ENCODE measurements at regions not wholly inside any gene's neighbourhood (a gene's known extent, or its start where the extent isn't known, plus 50 kb on each side); places are given as distances from the start of the nearest gene placed in this dataset.

GRCh38 chr7:149606826-149607225, 109.2 kb upstream of the ZNF746 start:
- Histone ChIP-seq H3K79me2 (ENCODE audit: insufficient read depth, low read length) (no peaks in the 10 kb centered on the region), H4K20me1 (ENCODE audit: insufficient read depth, low read length) (no peaks in the 10 kb centered on the region), H3K4me3 (replicated peaks in 1 of 3; ENCODE audit: insufficient read depth in 1 of 3, low read depth in 2 of 3, low read length in 3 of 3) (no peak overlapping the region), H3K27me3 (ENCODE audit: control insufficient read depth in 1 of 2, insufficient read depth in 2 of 2, low read length in 2 of 2) (no peaks in the 10 kb centered on the region), H3K4me1 (ENCODE audit: insufficient read depth, low read length) (no peaks in the 10 kb centered on the region), H3K9me3 (ENCODE audit: low read length) (no peaks in the 10 kb centered on the region), H3K27ac (ENCODE audit: extremely low read length, insufficient read depth, low read length) (no peak overlapping the region), H2AFZ (ENCODE audit: low read length) (no peak overlapping the region), H3K36me3 (replicated peaks in 1 of 2; ENCODE audit: control insufficient read depth in 1 of 2, insufficient read depth in 2 of 2, low read length in 2 of 2) (peaks cover 15 to 72% of the 10 kb centered on the region in 2 experiments), H3K9ac (ENCODE audit: insufficient read depth, low read depth, low read length) (no peak overlapping the region), H3K4me2 (ENCODE audit: low read depth, low read length) (no peak overlapping the region)
- ATAC-seq: no peak
- in situ Hi-C loops (cut with HindIII; ENCODE audit: extremely low pct_ligation_motif_present, low pct_unique_long_range_greater_than_20kb): no loop called here
- DNase-seq (ENCODE audit: low spot score): no peak
- BruUV-seq (replicated peaks): no TSS peak
- intact Hi-C loops (cut with micrococcal nuclease; ENCODE audit: unreplicated experiment): no loop called here
- ChIA-PET CTCF (ENCODE audit: low intra/inter-chr PET ratio, low total read pairs) (no interaction called here), POLR2A (no interaction called here)
- whole genome bisulfite sequencing (ENCODE audit: low lambda C conversion rate): 96% methylated on average over 4 of the region's 4 CpGs
- TF ChIP-seq ZNF747 (CRISPR knock-in tag; IDR thresholded peaks at IDR 0.05; ENCODE audit: borderline replicate concordance) (no peak), ZNF768 (CRISPR knock-in tag; IDR thresholded peaks at IDR 0.05) (no peak), XRCC5 (optimal IDR thresholded peaks at IDR 0.05; ENCODE audit: low read length) (no peak), NBN (conservative IDR thresholded peaks at IDR 0.05) (no peak), ZBTB26 (CRISPR knock-in tag; IDR thresholded peaks at IDR 0.05; ENCODE audit: borderline replicate concordance) (no peak), ATF5 (CRISPR knock-in tag; IDR thresholded peaks at IDR 0.05; ENCODE audit: low read depth) (no peak), TRIM24 (CRISPR knock-in tag; IDR thresholded peaks at IDR 0.05) (no peak), LBX2 (CRISPR knock-in tag; IDR thresholded peaks at IDR 0.05; ENCODE audit: borderline replicate concordance) (no peak), JUNB (CRISPR knock-in tag; IDR thresholded peaks at IDR 0.05; ENCODE audit: borderline replicate concordance) (no peak), ZFP91 (CRISPR knock-in tag; IDR thresholded peaks at IDR 0.05; ENCODE audit: borderline replicate concordance) (no peak), ZSCAN22 (CRISPR knock-in tag; IDR thresholded peaks at IDR 0.05) (no peak), ZNF263 (CRISPR knock-in tag; IDR thresholded peaks at IDR 0.05) (no peak), ZNF383 (CRISPR knock-in tag; IDR thresholded peaks at IDR 0.05; ENCODE audit: borderline replicate concordance) (no peak), ZNF678 (CRISPR knock-in tag; IDR thresholded peaks at IDR 0.05) (no peak)
- TF ChIP-seq, protein P1, sequence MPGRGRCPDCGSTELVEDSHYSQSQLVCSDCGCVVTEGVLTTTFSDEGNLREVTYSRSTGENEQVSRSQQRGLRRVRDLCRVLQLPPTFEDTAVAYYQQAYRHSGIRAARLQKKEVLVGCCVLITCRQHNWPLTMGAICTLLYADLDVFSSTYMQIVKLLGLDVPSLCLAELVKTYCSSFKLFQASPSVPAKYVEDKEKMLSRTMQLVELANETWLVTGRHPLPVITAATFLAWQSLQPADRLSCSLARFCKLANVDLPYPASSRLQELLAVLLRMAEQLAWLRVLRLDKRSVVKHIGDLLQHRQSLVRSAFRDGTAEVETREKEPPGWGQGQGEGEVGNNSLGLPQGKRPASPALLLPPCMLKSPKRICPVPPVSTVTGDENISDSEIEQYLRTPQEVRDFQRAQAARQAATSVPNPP (CRISPR knock-in tag; IDR thresholded peaks at IDR 0.05): no peak
- TF ChIP-seq, protein P2, sequence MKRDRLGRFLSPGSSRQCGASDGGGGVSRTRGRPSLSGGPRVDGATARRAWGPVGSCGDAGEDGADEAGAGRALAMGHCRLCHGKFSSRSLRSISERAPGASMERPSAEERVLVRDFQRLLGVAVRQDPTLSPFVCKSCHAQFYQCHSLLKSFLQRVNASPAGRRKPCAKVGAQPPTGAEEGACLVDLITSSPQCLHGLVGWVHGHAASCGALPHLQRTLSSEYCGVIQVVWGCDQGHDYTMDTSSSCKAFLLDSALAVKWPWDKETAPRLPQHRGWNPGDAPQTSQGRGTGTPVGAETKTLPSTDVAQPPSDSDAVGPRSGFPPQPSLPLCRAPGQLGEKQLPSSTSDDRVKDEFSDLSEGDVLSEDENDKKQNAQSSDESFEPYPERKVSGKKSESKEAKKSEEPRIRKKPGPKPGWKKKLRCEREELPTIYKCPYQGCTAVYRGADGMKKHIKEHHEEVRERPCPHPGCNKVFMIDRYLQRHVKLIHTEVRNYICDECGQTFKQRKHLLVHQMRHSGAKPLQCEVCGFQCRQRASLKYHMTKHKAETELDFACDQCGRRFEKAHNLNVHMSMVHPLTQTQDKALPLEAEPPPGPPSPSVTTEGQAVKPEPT (CRISPR knock-in tag; IDR thresholded peaks at IDR 0.05; ENCODE audit: low read depth): no peak
- no peak for FAIRE-seq

Measured in HepG2 (cell line).